Ramos (cell line): ENCODE measurements at regions not wholly inside any gene's neighbourhood (a gene's known extent, or its start where the extent isn't known, plus 50 kb on each side); places are given as distances from the start of the nearest gene placed in this dataset.
"Not testable (repeated sequence)": the region's sequence is repeated elsewhere in the genome, so short reads cannot be mapped to it uniquely, and the experiment has no call there.

Source experiments
- in situ Hi-C: fragments of 300-500 bp; cut with MboI; formaldehyde crosslinking; loops from one replicate; pipeline ENCODE4 v1.14.3; 2022; ENCODE audit warnings: low sequenced_read_pairs; ENCODE audit not compliant: unreplicated experiment

GRCh38 chr4:120636120-120636630, 286.4 kb downstream of the PRDM5 start:
- in situ Hi-C loops, result no loop called here

DNA sequence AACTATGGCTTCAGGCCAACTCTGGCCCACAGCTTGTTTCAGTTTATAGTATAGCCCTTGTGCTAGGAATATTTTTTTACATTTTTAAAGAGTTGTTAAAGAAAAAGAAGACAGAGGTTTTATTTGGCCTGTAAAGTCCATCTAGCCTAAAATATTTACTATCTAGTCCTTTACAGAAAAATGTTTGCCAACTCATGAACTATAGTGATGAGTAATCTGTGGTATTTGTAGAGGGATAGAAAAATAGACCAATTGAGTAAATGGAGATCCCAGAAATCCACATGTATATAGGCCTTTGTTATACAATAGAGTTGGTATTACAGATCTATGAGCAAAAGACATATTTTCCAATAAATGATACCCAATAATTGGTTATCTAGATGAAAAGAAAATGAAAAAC, 288.7 kb downstream of the PRDM5 start:
- in situ Hi-C loops, result no loop called here

GRCh38 chr4:120630427-120630826, 292.1 kb downstream of the PRDM5 start:
- in situ Hi-C loops, result no loop called here

DNA sequence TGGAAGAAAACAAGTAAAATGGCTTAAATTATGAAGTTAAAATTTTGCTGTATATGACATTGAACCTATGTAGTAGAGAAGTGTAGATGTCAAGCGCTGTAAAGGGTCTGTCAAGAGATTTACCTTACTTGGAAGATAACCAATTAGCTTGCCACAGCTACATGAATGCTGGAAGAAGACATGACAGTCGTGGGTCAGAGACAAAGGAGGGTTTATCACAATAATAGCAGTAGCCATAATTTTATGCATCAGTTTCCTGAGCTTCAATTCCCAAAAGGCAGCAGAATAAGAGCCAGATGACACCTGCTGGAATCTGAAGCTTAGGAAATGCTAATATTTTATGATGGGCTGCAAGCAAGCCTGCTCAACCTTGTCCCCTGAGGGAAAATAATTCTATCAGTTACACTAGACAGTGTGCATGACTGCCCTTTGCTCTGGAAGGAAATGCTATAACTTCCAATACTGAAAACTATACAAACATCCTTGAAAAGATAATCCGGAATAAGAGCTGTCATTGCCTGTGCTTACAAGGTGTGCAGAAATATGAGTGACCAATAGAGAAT, 292.9 kb downstream of the PRDM5 start:
- in situ Hi-C loops, result no loop called here

DNA sequence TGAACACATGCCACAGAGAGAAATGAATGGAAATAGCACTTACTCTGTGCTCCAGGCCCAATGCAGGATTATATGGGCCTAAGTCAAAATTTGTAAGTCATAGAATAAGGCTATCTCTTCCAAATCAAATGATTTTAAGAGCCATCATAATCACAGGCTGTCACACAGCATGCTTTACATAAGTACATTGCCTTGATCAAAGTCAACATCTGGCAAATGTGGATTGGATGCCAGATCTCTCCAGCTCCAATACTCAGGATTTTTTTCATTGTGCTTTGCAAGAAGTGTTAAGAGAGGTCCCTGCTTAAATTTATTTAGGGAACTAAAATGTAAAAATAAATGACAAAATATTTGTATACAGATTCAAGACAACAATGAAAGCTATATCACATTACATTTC, 299.9 kb downstream of the PRDM5 start:
- in situ Hi-C loops, result no loop called here

DNA sequence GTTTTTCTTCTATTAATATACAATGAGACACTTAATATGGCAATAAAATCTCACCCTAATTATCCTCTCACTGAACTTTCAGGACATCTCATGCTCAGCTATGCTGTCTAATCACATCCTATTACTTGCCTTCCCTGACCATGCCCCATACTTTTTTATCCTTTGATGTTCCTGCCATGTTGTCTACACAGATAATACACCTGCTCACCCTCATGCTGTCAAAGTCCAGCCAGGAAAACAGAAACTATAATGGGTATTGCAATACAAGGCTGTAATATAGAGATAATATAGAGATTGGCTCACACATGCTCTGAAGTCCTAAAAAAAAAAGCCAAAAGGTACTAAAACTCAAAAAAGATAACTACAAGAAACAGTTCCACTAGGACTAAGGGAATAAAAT, 305.4 kb downstream of the PRDM5 start:
- in situ Hi-C loops, result no loop called here

- in situ Hi-C loops, result no loop called here
Measured at GRCh38 chr4:120616041-120616440, 306.5 kb downstream of the PRDM5 start.

- in situ Hi-C loops, result no loop called here
Measured at GRCh38 chr4:120613778-120614177, 308.7 kb downstream of the PRDM5 start.

GRCh38 chr4:120611092-120611491, 311.4 kb downstream of the PRDM5 start:
- in situ Hi-C loops, result no loop called here

- in situ Hi-C loops, result no loop called here
Measured at GRCh38 chr4:120591038-120591437, 331.5 kb downstream of the PRDM5 start.

DNA sequence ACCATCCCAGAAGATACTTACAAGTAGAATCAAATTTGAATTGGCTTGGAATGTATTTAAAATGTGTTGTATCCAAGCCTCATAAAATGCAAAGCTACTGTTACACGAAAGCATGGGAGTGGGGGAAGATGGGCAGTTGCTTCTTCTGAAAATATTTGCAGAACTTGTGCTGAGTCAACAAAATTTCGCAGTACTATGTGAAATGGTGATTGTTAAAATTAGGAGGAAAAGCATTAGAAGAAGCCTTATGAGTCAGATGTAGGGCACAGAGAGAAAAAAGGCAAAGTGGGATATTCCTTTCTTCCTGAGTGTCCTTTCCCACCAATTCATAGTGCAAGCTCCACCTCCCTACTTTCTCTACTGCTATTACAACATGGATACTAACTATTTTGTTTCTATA, 332.7 kb downstream of the PRDM5 start:
- in situ Hi-C loops, result no loop called here

- in situ Hi-C loops, result no loop called here
Measured at GRCh38 chr4:120568731-120569130, 353.8 kb downstream of the PRDM5 start.

DNA sequence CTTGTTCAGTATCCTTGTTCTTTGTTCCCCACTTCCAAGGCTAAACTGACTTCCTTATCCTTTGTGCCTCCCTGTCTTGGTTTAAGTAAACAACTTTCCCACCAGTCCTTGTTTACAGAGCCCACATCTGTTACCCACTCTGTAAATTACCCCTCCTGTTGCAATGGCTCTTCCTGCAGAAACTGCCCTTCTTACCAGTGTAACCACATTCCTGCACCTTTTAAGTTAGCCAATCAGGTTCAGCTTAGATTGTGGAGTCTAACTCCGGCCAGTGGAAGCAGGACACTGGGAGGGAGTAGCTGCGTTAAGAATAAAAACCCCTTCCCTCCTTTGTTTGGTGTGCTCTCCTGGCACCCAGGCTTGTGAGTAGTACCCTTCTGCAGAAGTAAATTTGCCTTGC, 360.9 kb downstream of the PRDM5 start:
- in situ Hi-C loops, result no loop called here

DNA sequence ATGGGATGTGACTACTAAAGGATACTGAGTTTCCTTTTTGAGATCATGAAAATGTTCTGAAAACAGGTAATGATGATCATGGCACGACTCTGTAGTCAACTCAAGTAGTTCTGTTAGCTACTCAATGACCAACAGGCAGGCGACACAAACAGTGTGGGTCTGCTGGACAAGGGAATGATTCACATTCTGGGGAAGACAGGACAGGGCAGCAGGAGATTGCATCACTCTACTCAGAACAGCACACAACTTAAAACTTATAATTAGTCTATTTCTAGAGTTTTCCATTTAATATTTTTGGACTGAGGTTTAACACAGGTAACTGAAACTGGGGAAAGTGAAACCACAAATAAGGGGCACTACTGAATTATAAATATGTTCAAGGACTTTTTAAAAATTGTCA, 365.2 kb downstream of the PRDM5 start:
- in situ Hi-C loops, result no loop called here

DNA sequence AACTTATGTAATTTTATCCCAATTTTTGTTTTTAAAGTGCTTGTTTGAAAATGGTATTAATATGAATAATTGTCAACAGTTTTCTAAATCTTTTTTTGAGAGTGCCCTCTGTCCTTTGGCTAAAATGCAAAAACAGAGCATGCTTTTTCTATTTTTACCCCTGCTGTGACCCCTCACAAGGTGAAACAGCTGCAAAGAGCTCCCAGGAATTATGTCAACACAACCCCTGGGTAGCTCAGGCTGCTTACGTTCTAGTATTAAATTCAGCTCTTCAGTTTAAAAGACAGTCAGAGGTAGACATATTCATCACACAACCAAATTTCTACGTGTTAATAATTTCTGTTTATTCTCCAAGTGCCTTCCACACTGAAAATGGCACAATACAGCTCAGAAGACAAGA, 367.5 kb downstream of the PRDM5 start:
- in situ Hi-C loops, result no loop called here

DNA sequence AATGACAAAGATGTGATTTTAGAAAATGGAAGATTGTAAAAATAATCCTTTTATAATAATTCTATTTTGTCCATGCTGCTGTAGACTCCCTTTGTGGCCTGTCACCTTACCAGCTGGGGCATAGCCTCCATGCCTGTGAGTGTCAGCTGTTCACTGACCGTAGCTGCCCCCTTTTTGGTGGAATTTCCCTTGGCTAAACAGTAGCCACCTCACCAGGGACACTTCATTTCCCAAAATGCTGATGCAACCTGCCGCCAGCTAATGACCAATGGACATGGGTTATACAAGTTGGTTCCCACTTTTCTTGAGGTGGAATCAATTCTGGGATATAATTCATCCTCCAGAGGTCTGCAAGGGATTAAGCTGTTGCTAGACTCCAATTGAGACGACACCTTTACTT, 368.4 kb downstream of the PRDM5 start:
- in situ Hi-C loops, result no loop called here

- in situ Hi-C loops, result not testable (repeated sequence)
Measured at GRCh38 chr4:120550624-120551220, 371.8 kb downstream of the PRDM5 start.

DNA sequence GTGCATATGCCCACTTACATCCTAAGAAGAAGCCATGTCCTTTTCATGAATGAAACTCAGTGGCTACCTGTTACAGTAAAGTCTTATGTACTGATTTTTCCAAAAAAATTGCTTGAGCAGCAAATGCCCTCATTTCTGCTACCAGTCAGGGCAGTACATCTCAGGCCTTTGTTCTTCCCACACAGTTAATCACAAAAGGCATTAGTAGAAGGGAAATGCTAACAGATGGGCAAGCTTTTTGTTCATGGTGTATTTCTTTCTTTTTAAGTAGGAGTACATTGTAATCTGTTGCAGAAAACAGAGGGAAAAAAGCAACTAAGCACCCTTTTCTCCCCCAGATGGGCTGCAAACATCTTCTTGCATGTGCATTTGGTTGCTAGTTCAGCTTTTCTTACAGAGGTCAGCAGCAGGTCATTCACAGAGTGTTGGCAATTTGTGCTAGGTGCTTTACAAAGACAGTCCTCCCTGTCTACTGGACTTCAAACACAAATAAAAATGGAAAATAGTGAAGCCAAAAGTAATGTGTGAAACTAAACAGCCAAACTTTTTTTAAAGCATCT, 373.4 kb downstream of the PRDM5 start:
- in situ Hi-C loops, result no loop called here

DNA sequence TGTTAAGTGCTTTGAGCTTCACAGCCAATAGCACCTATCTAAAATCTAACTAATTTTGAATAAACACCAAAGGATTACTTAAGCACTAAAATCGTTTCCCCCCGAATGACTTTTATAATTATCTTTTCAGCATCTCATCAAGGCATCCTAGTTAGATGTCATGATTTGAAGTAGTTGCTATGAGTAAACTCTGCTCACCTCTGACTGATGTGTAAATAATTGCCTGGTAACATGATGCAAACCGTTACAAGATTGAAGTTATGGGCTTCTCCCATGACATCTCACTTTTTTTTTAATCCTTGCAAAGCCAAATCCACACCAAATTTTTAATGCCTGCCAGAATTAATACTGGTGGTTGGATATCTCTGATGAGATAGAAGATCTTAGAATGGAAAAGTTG, 377.1 kb downstream of the PRDM5 start:
- in situ Hi-C loops, result no loop called here

GRCh38 chr4:120544838-120545237, 377.7 kb downstream of the PRDM5 start:
- in situ Hi-C loops, result no loop called here

- in situ Hi-C loops, result no loop called here
Measured at GRCh38 chr4:120540625-120541024, 381.9 kb downstream of the PRDM5 start.

DNA sequence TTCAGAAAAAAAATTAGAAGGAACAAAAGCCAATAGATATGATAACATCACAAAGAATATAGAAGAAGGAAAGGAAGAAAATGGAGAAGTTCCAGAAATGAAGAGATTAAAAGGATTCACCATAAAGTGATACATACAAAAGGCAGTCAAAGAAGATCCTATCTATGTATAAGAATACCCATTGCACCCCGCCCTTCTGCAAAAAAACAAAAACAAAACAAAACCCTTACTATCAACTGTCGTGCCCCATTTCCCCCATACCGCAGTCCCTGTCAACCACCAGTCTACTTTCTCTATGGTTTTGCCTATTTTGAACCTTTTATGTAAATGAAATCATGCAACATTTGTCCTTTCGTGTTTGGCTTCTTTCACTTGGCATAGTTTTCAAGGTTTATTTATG, 385.6 kb downstream of the PRDM5 start:
- in situ Hi-C loops, result no loop called here
